HG02763 (cell line): ENCODE measurements at regions not wholly inside any gene's neighbourhood (a gene's known extent, or its start where the extent isn't known, plus 50 kb on each side); places are given as distances from the start of the nearest gene placed in this dataset.
"Not testable (repeated sequence)": the region's sequence is repeated elsewhere in the genome, so short reads cannot be mapped to it uniquely, and the experiment has no call there.

ENCODE experiments used
- ATAC-seq: cut with Tn5 transposase; IDR thresholded peaks from one replicate; pipeline ENCODE4 v1.9.1; 2021; ENCODE audit warnings: mild to moderate bottlenecking, moderate library complexity; ENCODE audit not compliant: unreplicated experiment

DNA sequence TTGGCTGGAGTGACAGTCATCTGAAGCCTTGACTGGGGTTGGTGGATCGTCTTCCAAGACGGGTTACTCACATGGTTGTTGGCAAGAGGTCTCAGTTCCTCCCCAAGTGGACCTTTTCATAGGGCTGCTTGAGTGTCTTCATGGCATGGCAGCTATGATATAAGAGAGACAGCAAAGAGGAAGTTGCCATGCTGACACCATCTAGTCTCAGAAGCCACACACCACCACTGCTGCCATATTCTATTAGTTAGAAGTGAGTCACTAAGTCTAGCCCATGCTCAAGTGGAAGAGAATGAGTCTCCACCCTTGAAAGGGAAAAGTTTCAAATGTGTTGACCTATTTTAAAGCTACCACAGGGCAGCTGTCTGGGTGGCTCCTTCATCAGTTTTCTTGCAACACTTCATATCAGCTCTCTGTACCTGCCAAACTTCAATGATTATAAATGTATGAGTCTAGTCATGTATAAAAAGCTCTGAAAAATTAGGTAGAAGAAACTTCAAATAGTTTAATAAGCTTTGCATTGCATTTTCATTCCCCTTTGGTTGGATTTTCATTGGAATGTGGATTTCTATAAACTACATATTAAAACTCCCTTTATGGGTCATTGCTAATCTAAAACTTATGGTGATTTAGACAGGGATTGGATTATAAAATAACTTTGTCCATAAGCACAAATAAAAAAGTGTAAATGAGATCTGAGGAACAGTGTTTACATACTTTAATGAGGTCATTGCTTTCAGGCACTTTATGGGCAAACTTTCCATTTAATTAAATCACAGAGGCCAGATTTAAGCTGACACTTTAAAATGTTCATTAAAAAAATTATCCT lies 68.0 kb upstream of the ATXN3L start:
- no peak for ATAC-seq

DNA sequence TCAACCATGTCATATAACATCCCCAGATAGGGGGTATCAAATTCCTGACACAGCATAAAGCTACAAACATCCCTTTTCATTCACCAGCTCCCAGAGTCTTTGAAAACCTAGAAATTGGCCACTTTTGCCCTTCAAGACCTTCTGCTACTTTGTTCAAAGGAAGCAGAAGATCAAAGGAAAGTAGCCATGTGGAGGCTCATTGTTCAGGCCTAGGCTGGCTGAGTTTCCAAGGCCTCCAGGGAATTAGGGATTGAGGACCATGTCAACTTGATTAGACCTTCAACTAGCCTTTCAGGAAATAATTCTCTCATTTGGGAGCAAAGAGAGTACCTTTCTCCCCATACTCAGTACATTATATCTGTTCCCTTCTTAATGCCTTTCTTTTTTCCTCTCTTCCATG lies 66.8 kb upstream of the ATXN3L start:
- no peak for ATAC-seq

- no peak for ATAC-seq
Measured at GRCh38 chrX:13386092-13386491, 66.2 kb upstream of the ATXN3L start.

GRCh38 chrX:13383907-13384306 lies 64.1 kb upstream of the ATXN3L start:
- ATAC-seq, result no peak

DNA sequence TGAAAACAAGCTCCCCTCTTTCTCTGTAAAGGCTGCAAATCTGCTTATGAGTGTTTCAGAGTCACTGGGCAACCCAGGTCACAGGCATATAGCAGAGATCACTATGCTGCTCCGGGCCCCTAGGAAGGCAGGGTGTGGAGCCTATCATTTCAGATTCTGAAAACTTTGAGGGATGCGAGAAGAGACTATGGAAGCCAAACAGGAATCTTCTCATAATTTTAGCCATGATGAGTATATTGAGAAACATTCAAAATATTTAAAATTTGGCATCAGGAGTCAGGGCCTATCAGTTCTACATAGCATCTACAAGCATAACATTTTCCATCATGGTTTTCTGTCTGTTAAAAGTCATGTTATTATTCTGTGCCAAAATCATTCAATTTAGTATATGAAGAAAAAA lies 61.7 kb upstream of the ATXN3L start:
- ATAC-seq, result no peak

- ATAC-seq, result no peak
Measured at GRCh38 chrX:13380211-13380610, 60.4 kb upstream of the ATXN3L start.

DNA sequence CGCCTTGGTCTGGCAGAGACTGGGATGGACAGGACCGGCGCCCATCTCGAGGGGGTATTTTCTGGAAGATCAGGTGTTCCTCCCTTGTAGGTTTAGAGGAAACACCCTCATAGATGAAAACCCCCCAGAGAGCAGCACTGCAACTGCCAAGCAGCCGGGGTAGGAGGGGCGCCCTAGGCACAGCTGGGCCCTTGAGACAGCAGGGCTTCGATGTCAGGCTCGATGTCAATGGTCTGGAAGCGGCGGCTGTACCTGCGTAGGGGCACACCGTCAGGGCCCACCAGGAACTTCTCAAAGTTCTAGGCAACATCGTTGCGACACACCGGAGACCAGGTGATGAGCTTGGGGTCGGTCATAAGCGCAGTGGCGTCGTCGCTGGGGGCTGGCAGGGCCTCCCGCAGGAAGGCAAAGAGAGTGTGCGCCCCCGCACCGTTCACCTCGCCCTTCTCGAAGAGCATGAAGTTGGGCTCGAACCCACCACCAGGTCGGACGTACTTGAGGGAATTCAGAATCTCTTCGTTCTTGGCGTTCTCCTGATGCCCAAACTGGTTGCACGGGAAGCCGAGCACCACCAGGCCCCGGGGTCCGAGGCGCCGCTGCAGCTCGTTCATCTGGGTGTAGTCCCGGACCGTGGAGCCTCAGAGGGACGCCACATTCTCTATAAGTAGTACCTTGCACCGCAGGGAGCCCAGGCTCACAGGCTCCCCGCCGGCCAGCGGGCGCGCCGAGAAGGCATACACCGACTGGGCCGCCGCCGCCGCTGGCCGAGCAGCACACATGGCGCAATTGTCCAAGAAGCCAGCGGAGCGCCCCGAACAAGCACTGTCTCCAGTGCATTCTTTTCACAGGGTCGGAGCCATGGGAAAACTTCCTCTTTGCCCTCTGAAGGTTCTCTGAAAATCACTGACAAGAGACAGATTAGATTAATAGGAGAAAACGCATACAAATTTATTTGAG lies 59.0 kb upstream of the ATXN3L start:
- ATAC-seq, result not testable (repeated sequence)

DNA sequence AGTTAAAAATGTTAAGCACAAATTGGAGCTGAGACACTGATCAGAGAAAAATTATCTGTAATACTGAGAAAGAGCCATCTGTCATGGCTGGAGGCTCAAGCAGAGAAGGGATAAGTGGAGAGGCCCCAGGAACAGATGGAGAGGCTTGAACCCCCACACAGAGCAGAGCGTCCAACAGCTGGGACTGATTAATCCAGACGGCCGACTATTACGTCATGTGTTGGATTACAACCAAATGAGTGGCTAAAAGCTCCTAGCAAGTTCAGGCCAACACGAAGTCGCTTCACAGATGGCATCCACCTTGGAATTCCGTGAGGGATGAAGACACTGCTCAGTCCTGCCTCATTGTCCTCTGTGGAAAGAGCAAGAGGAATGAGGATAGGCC lies 57.7 kb upstream of the ATXN3L start:
- ATAC-seq, result no peak

- no peak for ATAC-seq
Measured at GRCh38 chrX:13376857-13377549, 57.1 kb upstream of the ATXN3L start.

- not testable (repeated sequence) for ATAC-seq
Measured at GRCh38 chrX:13375596-13375995, 55.7 kb upstream of the ATXN3L start.

GRCh38 chrX:13374364-13374763 lies 54.5 kb upstream of the ATXN3L start:
- ATAC-seq, result no peak

DNA sequence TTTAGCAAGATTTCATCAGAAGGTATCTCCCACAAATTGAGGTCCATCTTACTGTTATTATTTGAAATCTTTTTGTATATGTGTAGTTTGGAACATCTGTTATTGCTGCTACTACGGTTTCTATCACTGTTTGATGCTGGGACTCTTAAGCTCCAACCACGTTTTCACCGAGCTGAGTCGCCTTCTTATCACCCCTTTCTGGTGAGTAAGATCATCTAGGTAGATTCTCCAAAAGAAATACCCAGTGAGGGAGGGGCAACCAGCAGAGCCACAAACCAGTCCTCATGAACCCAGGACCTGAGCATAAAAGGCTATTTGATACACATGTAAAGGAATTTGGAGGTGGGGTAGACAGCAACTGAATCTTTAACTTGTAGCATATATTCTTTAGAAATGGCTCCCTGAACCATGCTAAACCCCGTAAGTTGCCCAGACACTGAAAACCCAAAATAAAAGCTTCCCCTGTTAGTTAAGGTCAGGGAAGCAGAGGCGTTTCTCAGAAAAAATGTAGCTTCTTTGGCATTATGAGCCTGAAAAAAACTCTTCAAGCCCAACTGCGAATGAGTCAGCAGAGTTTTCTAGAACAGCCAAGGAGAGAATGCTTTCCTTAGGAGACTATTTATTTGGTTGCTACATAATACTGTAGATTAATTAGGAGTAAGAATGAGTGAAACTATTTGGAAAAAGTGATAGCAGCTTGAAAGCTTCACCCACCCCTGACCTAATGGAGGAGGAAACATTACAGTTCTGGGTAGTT lies 53.8 kb upstream of the ATXN3L start:
- ATAC-seq, result no peak

GRCh38 chrX:13373027-13373426 lies 53.2 kb upstream of the ATXN3L start:
- ATAC-seq, result no peak

- no peak for ATAC-seq
Measured at GRCh38 chrX:13372203-13372980, 52.5 kb upstream of the ATXN3L start.

- no peak for ATAC-seq
Measured at GRCh38 chrX:13371186-13371585, 51.3 kb upstream of the ATXN3L start.

DNA sequence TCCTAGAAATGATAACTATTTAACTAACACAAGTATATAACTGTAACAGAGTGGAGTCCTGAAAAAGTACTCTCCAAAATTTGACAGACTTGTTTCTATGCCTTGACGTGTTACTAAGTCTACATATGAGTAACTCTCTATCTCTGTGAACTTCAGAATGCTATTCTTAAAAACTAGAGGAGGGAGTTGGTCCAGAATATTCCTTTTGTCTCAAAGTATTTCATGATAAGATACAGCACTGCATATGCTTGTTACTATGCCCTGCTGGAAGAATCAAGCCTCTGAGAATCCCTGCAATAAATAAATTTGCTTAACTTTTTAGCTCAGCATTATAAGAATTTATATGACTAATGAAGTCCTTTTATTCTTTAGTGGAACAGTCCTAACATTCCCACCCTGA lies 50.9 kb upstream of the ATXN3L start:
- ATAC-seq, result no peak
